Kidney epithelial cell (primary cell): ENCODE measurements at regions not wholly inside any gene's neighbourhood (a gene's known extent, or its start where the extent isn't known, plus 50 kb on each side); places are given as distances from the start of the nearest gene placed in this dataset.
"Not testable (repeated sequence)": the region's sequence is repeated elsewhere in the genome, so short reads cannot be mapped to it uniquely, and the experiment has no call there.

Experiments
- DNase-seq: peaks from one replicate; pipeline ENCODE4 v3.0.0-alpha.2; 2010; ENCODE audit warnings: low read depth
- H3K27me3 ChIP-seq: 2 replicates; pipeline ENCODE4 v1.6.0; 2011; ENCODE audit warnings: low read length; ENCODE audit not compliant: control insufficient read depth, insufficient read depth
- H3K36me3 ChIP-seq: 2 replicates; pipeline ENCODE4 v1.5.1; 2011; ENCODE audit warnings: low read length; ENCODE audit not compliant: control insufficient read depth, insufficient read depth
- H3K4me3 ChIP-seq: 2 replicates; pipeline ENCODE4 v1.5.1; 2011; ENCODE audit warnings: low read depth, mild to moderate bottlenecking, control low read depth, low read length
- CTCF ChIP-seq: IDR thresholded peaks from 2 replicates; pipeline ENCODE4 v1.5.1; 2011; ENCODE audit warnings: mild to moderate bottlenecking, moderate library complexity, low read length, control low read depth, inconsistent platforms; ENCODE audit not compliant: insufficient read depth, poor library complexity, severe bottlenecking

DNA sequence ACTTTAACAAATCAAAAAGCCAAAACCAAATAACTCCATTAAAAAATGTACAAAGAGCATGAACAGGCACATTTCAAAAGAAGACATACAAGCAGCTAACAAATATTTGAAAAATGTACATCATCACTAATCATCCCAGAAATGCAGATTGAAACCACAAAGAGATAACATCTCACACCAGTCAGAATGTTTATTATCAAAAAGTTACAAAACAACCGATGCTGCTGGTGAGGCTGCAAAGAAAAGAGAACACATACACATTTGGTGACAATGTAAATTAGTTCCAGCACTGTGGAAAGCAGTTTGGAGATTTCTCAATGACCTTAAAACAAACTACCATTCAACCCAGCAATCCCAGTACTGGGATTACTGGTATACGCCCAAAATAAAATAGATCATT lies 756.0 kb upstream of the PCDH20 start:
- Histone ChIP-seq H3K4me3 (no peak overlapping the region), H3K36me3 (no peaks in the 10 kb centered on the region), H3K27me3 (no peaks in the 10 kb centered on the region)
- TF ChIP-seq CTCF, result no peak
- no peak for DNase-seq

DNA sequence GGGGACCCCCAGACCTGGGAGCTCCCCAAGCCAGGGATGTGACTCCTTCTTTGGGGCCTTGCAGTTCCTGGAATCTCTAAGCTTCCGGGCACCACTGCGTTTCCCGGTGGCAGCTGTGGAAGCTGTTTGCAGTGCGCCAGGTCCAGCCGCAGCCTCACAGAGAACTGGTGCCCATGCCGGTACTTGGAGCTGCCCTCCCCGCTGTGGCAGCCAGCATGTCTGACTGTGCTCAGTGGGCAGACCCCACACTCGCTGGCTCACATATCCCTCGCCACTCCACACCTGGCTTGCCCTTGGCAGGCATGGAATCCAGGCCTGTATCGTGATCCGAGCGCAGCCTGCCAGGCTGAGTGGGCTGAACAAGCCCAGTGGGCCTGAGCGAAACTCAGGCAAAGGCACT lies 753.2 kb upstream of the PCDH20 start:
- Histone ChIP-seq H3K27me3 (no peaks in the 10 kb centered on the region), H3K4me3 (no peak overlapping the region), H3K36me3 (no peaks in the 10 kb centered on the region)
- TF ChIP-seq CTCF, result no peak
- no peak for DNase-seq

GRCh38 chr13:62167650-62168172 lies 752.1 kb upstream of the PCDH20 start:
- Histone ChIP-seq H3K4me3 (no peak overlapping the region), H3K27me3 (no peaks in the 10 kb centered on the region), H3K36me3 (no peaks in the 10 kb centered on the region)
- no peak for TF ChIP-seq CTCF
- DNase-seq, result no peak

DNA sequence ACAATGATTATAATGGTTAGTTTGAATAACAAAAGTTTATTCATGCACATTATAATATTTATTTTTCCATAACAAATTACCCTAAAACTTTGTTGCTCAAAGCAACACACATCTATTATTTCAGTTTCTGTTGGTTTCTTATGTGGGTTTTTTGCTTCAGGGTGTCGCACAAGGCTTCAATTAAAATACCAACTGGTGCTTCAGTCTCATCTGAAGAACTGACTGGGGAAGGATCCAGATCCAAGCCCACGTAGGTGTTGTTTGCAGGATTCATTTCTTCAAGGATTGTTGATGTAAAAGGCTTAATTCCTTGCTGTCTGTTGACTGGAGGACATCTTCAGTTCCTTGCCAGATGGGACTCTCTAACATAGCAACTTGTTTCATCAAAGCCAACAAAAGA lies 747.2 kb upstream of the PCDH20 start:
- H3K4me3 ChIP-seq, result no peak overlapping the region
- no peak for DNase-seq
- TF ChIP-seq CTCF, result no peak
- H3K27me3 ChIP-seq, result no peaks in the 10 kb centered on the region
- no peaks in the 10 kb centered on the region for H3K36me3 ChIP-seq

DNA sequence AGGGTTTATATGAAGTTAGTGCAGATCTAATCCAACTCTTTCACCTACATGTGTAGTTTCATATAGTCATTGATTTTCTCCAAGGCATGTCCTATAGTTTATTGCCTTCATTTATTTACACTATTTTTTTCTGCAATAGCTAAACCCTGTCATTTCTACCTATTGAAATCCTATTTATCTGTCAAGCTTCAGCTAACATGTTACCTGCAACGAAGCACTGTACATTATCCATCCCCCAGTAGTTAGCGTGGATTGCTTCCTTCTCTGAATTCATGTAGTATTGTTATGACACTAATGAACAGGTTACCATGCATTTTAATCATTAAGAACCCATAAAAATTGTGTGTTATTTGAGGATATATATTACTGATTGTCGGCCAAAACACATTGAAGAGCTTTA lies 742.9 kb upstream of the PCDH20 start:
- Histone ChIP-seq H3K4me3 (no peak overlapping the region), H3K27me3 (no peaks in the 10 kb centered on the region), H3K36me3 (no peaks in the 10 kb centered on the region)
- no peak for TF ChIP-seq CTCF
- DNase-seq, result no peak

DNA sequence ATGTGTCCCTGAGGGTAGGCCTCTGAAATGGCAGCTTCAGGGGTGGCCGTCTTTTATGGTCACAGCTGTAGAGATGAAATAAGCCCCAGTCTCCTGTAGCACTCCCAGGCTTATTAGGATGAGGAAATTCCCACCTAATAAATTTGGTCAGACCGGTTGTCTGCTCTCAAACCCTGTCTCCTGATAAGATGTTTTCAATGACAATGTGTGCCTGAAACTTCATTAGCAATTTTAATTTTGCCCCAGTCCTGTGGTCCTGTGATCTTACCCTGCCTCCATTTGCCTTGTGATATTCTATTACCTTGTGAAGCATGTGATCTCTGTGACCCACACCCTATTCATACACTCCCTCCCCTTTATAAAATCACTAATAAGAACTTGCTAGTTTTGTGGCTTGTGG lies 736.1 kb upstream of the PCDH20 start:
- H3K27me3 ChIP-seq, DNase-seq, H3K36me3 ChIP-seq, H3K4me3 ChIP-seq: not testable (repeated sequence)

- H3K27me3 ChIP-seq, result no peaks in the 10 kb centered on the region
- no peak overlapping the region for H3K4me3 ChIP-seq
- no peak for TF ChIP-seq CTCF
- no peaks in the 10 kb centered on the region for H3K36me3 ChIP-seq
- DNase-seq, result no peak
These were observed 726.4 kb upstream of the PCDH20 start for GRCh38 chr13:62142048-62142447.
